HCT116 (cell line): ENCODE measurements at regions not wholly inside any gene's neighbourhood (a gene's known extent, or its start where the extent isn't known, plus 50 kb on each side); places are given as distances from the start of the nearest gene placed in this dataset.

Experiments used
- ATAC-seq: fragments of 200-7000 bp; cut with Tn5 transposase; 2 replicates; pipeline ENCODE4 v1.9.1; 2020; ENCODE audit warnings: mild to moderate bottlenecking, moderate library complexity
- BruUV-seq: library from RNA; stranded (reverse); fragments of 400-500 nt; replicated peaks from 2 replicates; lab custom pipeline; 2021; lab: Mats Ljungman, UMichigan
- CTCF ChIA-PET: fragments of 300-600 bp; sonication (Branson Sonifier 250); formaldehyde crosslinking; loops from one replicate; lab custom pipeline; 2021; ENCODE audit warnings: antibody characterized with exemption; lab: Charles Lee
- POLR2A ChIA-PET: fragments of 300-600, 350-600 bp; sonication (Branson Sonifier 250); formaldehyde crosslinking; loops from one replicate; lab custom pipeline; 2021; ENCODE audit warnings: antibody characterized with exemption; lab: Charles Lee
- RAD21 ChIA-PET, 2 experiments: fragments of 300-600 bp; sonication (Branson Sonifier 250); formaldehyde crosslinking; loops; one replicate each; lab custom pipeline; 2023; ENCODE audit warnings: low total read pairs in 2 of 2; ENCODE audit not compliant: uncharacterized antibody in 2 of 2, unreplicated experiment in 2 of 2, low non-redundant PET in 1 of 2; lab: Charles Lee
- DNase-seq: peaks from one replicate; pipeline ENCODE4 v3.0.0-alpha.2; 2010; ENCODE audit warnings: low read depth, low spot score
- H2AFZ ChIP-seq: fragments of 200-600 bp; shearing (Covaris generic), sonication (generic); 2 replicates; pipeline ENCODE4 v1.6.1; 2017; ENCODE audit warnings: low read depth, mixed run types, mixed read lengths, antibody characterized with exemption, low read length; ENCODE audit not compliant: poor library complexity, severe bottlenecking
- H3K27ac ChIP-seq: 2 replicates; pipeline ENCODE4 v1.5.1; 2012; ENCODE audit warnings: low read depth, low read length
- H3K27me3 ChIP-seq: fragments of 200-600 bp; sonication (generic); 2 replicates; pipeline ENCODE4 v1.6.1; 2016; ENCODE audit warnings: mixed run types, low read length, mixed read lengths; ENCODE audit not compliant: insufficient read depth
- H3K36me3 ChIP-seq, 2 experiments: fragments of 200-500 bp in 1 of 2; fragments of 200-600 bp in 1 of 2; sonication (Bioruptor generic) in 1 of 2; sonication (generic) in 1 of 2; 2 replicates each; pipeline versions ENCODE4 v1.5.1 to v1.6.1; 2014 to 2016; ENCODE audit warnings: low read length in 2 of 2, inconsistent platforms in 1 of 2, mixed read lengths in 1 of 2, mixed run types in 1 of 2; ENCODE audit not compliant: insufficient read depth in 2 of 2, control insufficient read depth in 1 of 2
- H3K4me1 ChIP-seq, 2 experiments: fragments of 200-600 bp in 1 of 2; sonication (generic) in 1 of 2; 2 replicates each; pipeline versions ENCODE4 v1.5.1 to v1.6.1; 2012 to 2017; ENCODE audit warnings: low read length in 2 of 2, inconsistent platforms in 1 of 2, mild to moderate bottlenecking in 1 of 2, mixed read lengths in 1 of 2, mixed run types in 1 of 2, moderate library complexity in 1 of 2; ENCODE audit not compliant: insufficient read depth in 2 of 2, control insufficient read depth in 1 of 2
- H3K4me2 ChIP-seq: fragments of 200-600 bp; sonication (generic); 2 replicates; pipeline ENCODE4 v1.6.1; 2017; ENCODE audit warnings: mixed run types, low read length, mixed read lengths
- H3K4me3 ChIP-seq, 2 experiments: fragments of 200-600 bp in 1 of 2; sonication (generic) in 1 of 2; replicated peaks in 1 of 2; 2 replicates each; pipeline ENCODE4 v1.5.1; 2011 to 2016; ENCODE audit warnings: low read length in 2 of 2, control low read depth in 1 of 2, low read depth in 1 of 2, mild to moderate bottlenecking in 1 of 2, mixed read lengths in 1 of 2, mixed run types in 1 of 2
- H3K79me2 ChIP-seq: fragments of 200-600 bp; sonication (generic); 2 replicates; pipeline ENCODE4 v1.6.1; 2017; ENCODE audit warnings: mild to moderate bottlenecking, mixed run types, low read length, moderate library complexity, mixed read lengths; ENCODE audit not compliant: insufficient read depth
- H3K9ac ChIP-seq: fragments of 200-600 bp; sonication (generic); 2 replicates; pipeline ENCODE4 v1.6.1; 2016; ENCODE audit warnings: low read length, mixed read lengths
- H3K9me2 ChIP-seq: fragments of 200-600 bp; sonication (generic), shearing (Covaris generic); 2 replicates; pipeline ENCODE4 v1.6.1; 2017; ENCODE audit warnings: mixed run types, mild to moderate bottlenecking, moderate library complexity; ENCODE audit not compliant: insufficient read depth
- H3K9me3 ChIP-seq, 2 experiments: fragments of 200-500 bp in 1 of 2; fragments of 200-600 bp in 1 of 2; sonication (Bioruptor generic) in 1 of 2; sonication (generic) in 1 of 2; 2 replicates each; pipeline ENCODE4 v1.6.1; 2014 to 2017; ENCODE audit warnings: low read length in 2 of 2, mixed read lengths in 2 of 2, inconsistent platforms in 1 of 2, low read depth in 1 of 2, mild to moderate bottlenecking in 1 of 2, mixed run types in 1 of 2, moderate library complexity in 1 of 2; ENCODE audit not compliant: control insufficient read depth in 1 of 2, insufficient read depth in 1 of 2
- H4K20me1 ChIP-seq: fragments of 200-600 bp; sonication (generic), shearing (Covaris generic); 2 replicates; pipeline ENCODE4 v1.6.1; 2017; ENCODE audit warnings: mixed run types, mild to moderate bottlenecking, moderate library complexity; ENCODE audit not compliant: insufficient read depth
- CEBPB ChIP-seq: IDR thresholded peaks from 2 replicates; pipeline ENCODE4 v1.6.1; 2012; ENCODE audit warnings: low read depth
- EGR1 ChIP-seq: IDR thresholded peaks from 2 replicates; pipeline ENCODE4 v1.6.1; 2012; ENCODE audit warnings: low read depth
- ELF1 ChIP-seq: IDR thresholded peaks from 2 replicates; pipeline ENCODE4 v1.6.1; 2012; ENCODE audit warnings: low read depth, borderline replicate concordance
- EZH2 ChIP-seq: fragments of 200-600 bp; sonication (generic); IDR thresholded peaks from 2 replicates; pipeline ENCODE4 v1.6.1; 2017; ENCODE audit warnings: antibody characterized with exemption, mixed run types
- FOSL1 ChIP-seq: IDR thresholded peaks from 2 replicates; pipeline ENCODE4 v1.6.1; 2012; ENCODE audit warnings: low read depth
- JUND ChIP-seq: IDR thresholded peaks from 2 replicates; pipeline ENCODE4 v1.6.1; 2012
- POLR2A ChIP-seq: IDR thresholded peaks from 2 replicates; pipeline ENCODE4 v1.7.0; 2011; ENCODE audit warnings: borderline replicate concordance; ENCODE audit not compliant: insufficient read depth, insufficient read length; ENCODE audit errors: extremely low read depth
- POLR2AphosphoS5 ChIP-seq: IDR thresholded peaks from 2 replicates; pipeline ENCODE4 v1.6.1; 2011; ENCODE audit warnings: mild to moderate bottlenecking, low read depth, low read length, moderate library complexity
- RAD21 ChIP-seq: IDR thresholded peaks from 2 replicates; pipeline ENCODE4 v1.6.1; 2012; ENCODE audit warnings: low read depth, mild to moderate bottlenecking
- SIN3A ChIP-seq: IDR thresholded peaks from 2 replicates; pipeline ENCODE4 v1.6.1; 2012; ENCODE audit warnings: low read depth
- SRF ChIP-seq: IDR thresholded peaks from 2 replicates; pipeline ENCODE4 v1.6.1; 2012; ENCODE audit warnings: low read depth
- intact Hi-C: fragments of 100-400 bp; cut with micrococcal nuclease; formaldehyde crosslinking; loops from 2 replicates; pipeline ENCODE4 v1.10.0; 2022
- TF ChIP-seq, protein P1 (sequence below): IDR thresholded peaks from 2 replicates; pipeline ENCODE4 v1.6.1; 2012
- TF ChIP-seq, protein P2 (sequence below): IDR thresholded peaks from 2 replicates; pipeline ENCODE4 v1.6.1; 2012
- TF ChIP-seq, protein P3 (sequence below), 3 experiments: fragments of 200-600 bp in 1 of 3; sonication (generic) in 1 of 3; IDR thresholded peaks in 2 of 3; conservative IDR thresholded peaks in 1 of 3; 2 replicates each; pipeline ENCODE4 v1.5.1; 2012 to 2017; ENCODE audit warnings: low read depth in 2 of 3, low read length in 2 of 3, antibody characterized with exemption in 1 of 3, borderline replicate concordance in 1 of 3, control low read depth in 1 of 3, mild to moderate bottlenecking in 1 of 3, mixed read lengths in 1 of 3, mixed run types in 1 of 3, moderate library complexity in 1 of 3; ENCODE audit not compliant: insufficient read depth in 1 of 3

- no peak overlapping the region for H2AFZ ChIP-seq
- no peaks in the 10 kb centered on the region for H3K79me2 ChIP-seq
- H4K20me1 ChIP-seq, result no peaks in the 10 kb centered on the region
- no peak for DNase-seq
- H3K4me3 ChIP-seq, result no peak overlapping the region
- TF ChIP-seq RAD21, result no peak
- TF ChIP-seq, protein P1, sequence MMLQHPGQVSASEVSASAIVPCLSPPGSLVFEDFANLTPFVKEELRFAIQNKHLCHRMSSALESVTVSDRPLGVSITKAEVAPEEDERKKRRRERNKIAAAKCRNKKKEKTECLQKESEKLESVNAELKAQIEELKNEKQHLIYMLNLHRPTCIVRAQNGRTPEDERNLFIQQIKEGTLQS, result no peak
- TF ChIP-seq, protein P2, sequence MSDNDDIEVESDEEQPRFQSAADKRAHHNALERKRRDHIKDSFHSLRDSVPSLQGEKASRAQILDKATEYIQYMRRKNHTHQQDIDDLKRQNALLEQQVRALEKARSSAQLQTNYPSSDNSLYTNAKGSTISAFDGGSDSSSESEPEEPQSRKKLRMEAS, result no peak
- TF ChIP-seq EGR1, result no peak
- TF ChIP-seq FOSL1, result no peak
- TF ChIP-seq ELF1, result no peak
- RAD21 ChIA-PET, result no interaction called here
- BruUV-seq, result no TSS peak
- ATAC-seq, result no peak
- no peaks in the 10 kb centered on the region for H3K4me1 ChIP-seq
- no peaks in the 10 kb centered on the region for H3K9me3 ChIP-seq
- intact Hi-C loops, result no loop called here
- H3K9ac ChIP-seq, result no peak overlapping the region
- no peak overlapping the region for H3K4me2 ChIP-seq
- no peaks in the 10 kb centered on the region for H3K36me3 ChIP-seq
- POLR2A ChIA-PET, result no interaction called here
- H3K9me2 ChIP-seq, result no peaks in the 10 kb centered on the region
- H3K27ac ChIP-seq, result no peak overlapping the region
- CTCF ChIA-PET, result no interaction called here
- H3K27me3 ChIP-seq, result no peaks in the 10 kb centered on the region
Measured at GRCh38 chr5:88997937-88998336, 115.0 kb upstream of the MEF2C start.

DNA sequence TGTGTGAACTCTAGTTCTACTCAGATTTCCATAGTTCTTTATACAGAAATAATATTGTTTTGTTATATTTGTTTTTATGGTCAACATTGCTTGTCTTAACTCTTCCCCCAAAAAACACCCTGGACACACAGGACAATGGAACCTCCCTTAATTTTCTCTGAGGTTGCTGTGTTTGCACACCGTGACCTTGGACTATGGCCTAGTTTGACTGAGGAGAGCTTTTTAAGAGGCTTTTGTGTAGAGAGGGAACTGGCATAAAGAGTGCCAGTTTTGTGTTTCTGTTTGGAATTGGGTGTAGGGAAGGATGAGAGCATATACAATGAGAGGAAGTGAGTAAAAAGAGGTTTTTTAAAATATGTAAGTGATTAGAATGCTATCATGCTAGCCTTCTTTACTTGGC is 101.1 kb upstream of the MEF2C start:
- Histone ChIP-seq H3K9me3 (no peaks in the 10 kb centered on the region), H3K9me2 (no peaks in the 10 kb centered on the region), H4K20me1 (no peaks in the 10 kb centered on the region), H3K4me1 (no peaks in the 10 kb centered on the region), H3K36me3 (no peaks in the 10 kb centered on the region), H3K79me2 (no peaks in the 10 kb centered on the region), H3K9ac (no peak overlapping the region), H3K4me2 (no peak overlapping the region), H2AFZ (no peak overlapping the region), H3K27ac (no peak overlapping the region), H3K27me3 (no peaks in the 10 kb centered on the region), H3K4me3 (no peak overlapping the region)
- BruUV-seq, result no TSS peak
- ChIA-PET POLR2A (no interaction called here), CTCF (no interaction called here), RAD21 (no interaction called here)
- no peak for DNase-seq
- TF ChIP-seq, protein P1, result no peak
- no peak for TF ChIP-seq SIN3A
- no peak for TF ChIP-seq POLR2AphosphoS5
- no peak for TF ChIP-seq POLR2A
- TF ChIP-seq, protein P2, result no peak
- TF ChIP-seq EZH2, result no peak
- TF ChIP-seq JUND, result no peak
- no peak for TF ChIP-seq SRF
- TF ChIP-seq CEBPB, result no peak
- TF ChIP-seq, protein P3, sequence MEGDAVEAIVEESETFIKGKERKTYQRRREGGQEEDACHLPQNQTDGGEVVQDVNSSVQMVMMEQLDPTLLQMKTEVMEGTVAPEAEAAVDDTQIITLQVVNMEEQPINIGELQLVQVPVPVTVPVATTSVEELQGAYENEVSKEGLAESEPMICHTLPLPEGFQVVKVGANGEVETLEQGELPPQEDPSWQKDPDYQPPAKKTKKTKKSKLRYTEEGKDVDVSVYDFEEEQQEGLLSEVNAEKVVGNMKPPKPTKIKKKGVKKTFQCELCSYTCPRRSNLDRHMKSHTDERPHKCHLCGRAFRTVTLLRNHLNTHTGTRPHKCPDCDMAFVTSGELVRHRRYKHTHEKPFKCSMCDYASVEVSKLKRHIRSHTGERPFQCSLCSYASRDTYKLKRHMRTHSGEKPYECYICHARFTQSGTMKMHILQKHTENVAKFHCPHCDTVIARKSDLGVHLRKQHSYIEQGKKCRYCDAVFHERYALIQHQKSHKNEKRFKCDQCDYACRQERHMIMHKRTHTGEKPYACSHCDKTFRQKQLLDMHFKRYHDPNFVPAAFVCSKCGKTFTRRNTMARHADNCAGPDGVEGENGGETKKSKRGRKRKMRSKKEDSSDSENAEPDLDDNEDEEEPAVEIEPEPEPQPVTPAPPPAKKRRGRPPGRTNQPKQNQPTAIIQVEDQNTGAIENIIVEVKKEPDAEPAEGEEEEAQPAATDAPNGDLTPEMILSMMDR (IDR thresholded peaks at IDR 0.05 in 2 of 3, conservative IDR thresholded peaks at IDR 0.05 in 1 of 3; ENCODE audit: borderline replicate concordance in 1 of 3, insufficient read depth in 1 of 3, low read depth in 2 of 3, low read length in 2 of 3), result no peak
- intact Hi-C loops, result no loop called here
- ATAC-seq, result no peak
